ENCODE measurements at regions not wholly inside any gene's neighbourhood (a gene's known extent, or its start where the extent isn't known, plus 50 kb on each side); places are given as distances from the start of the nearest gene placed in this dataset.

DNA sequence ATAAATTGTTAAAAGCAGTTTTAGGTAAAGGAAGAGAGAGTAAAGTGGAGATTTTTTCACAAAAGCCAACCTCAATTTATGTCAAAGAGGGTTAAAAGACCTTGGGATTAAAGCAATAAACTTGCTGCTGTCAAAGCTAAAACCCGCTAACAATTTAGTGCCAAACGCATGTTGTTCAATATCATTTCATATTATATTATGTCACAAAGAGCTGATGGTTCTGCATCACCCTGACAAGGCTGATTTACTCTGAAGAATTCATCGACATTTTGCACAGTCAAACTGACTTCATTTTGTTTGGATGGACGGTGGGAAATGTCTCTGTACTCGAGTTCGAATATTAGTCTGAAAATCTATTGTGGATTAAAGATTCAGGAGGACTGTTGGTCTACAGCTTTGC is 315.8 kb upstream of the TSHZ3 start:
- no peak overlapping the region for H3K4me3 ChIP-seq (ENCODE audit: low read length)
- no peaks in the 10 kb centered on the region for H3K79me2 ChIP-seq (ENCODE audit: low read length)
- H3K27me3 ChIP-seq (ENCODE audit: low read length): no peaks in the 10 kb centered on the region
- no peak overlapping the region for H3K9ac ChIP-seq (ENCODE audit: low read length)
- no peaks in the 10 kb centered on the region for H4K20me1 ChIP-seq (ENCODE audit: insufficient read depth, low read depth, low read length)
- H2AFZ ChIP-seq (ENCODE audit: low read length): no peak overlapping the region
- H3K9me3 ChIP-seq (ENCODE audit: low read length): no peaks in the 10 kb centered on the region
- H3K4me1 ChIP-seq (ENCODE audit: low read length): peaks cover 9% of the 10 kb centered on the region
- no peak for DNase-seq
- H3K36me3 ChIP-seq (ENCODE audit: insufficient read depth, low read length): no peaks in the 10 kb centered on the region
- H3K9me2 ChIP-seq (replicated peaks; ENCODE audit: insufficient read depth, low read length): no peaks in the 10 kb centered on the region
- no peak overlapping the region for H3K27ac ChIP-seq (ENCODE audit: low read length)
- no peak overlapping the region for H3K4me2 ChIP-seq (ENCODE audit: low read depth, low read length, poor library complexity, severe bottlenecking)

DNA sequence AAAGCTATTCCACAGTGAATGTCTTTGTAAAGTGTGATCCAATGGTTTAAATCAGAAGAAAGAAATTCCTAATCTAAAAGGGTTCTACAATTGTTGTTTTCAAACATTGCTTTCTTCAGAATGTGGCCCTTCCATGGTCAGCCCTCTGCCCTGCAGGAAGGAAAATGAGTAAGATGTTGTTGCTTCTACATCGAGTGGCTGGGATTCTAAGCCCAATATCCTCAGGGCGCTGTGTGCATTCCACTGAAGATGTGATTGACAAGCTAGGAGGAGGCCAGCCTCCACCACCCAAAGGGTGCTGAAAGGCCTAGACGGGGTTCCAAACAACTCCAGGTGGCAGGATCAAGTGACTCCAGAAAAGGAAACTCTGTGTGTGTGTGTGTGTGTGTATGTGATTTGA is 316.9 kb upstream of the TSHZ3 start:
- no peaks in the 10 kb centered on the region for H3K27me3 ChIP-seq (ENCODE audit: low read length)
- no peaks in the 10 kb centered on the region for H3K79me2 ChIP-seq (ENCODE audit: low read length)
- no peaks in the 10 kb centered on the region for H4K20me1 ChIP-seq (ENCODE audit: insufficient read depth, low read depth, low read length)
- no peaks in the 10 kb centered on the region for H3K9me3 ChIP-seq (ENCODE audit: low read length)
- no peak overlapping the region for H3K9ac ChIP-seq (ENCODE audit: low read length)
- no peak overlapping the region for H3K4me2 ChIP-seq (ENCODE audit: low read depth, low read length, poor library complexity, severe bottlenecking)
- H3K27ac ChIP-seq (ENCODE audit: low read length): no peak overlapping the region
- H3K4me1 ChIP-seq (ENCODE audit: low read length): peaks cover 4% of the 10 kb centered on the region; the same call in 1 of the 2 replicates
- no peaks in the 10 kb centered on the region for H3K36me3 ChIP-seq (ENCODE audit: insufficient read depth, low read length)
- DNase-seq: no peak
- H2AFZ ChIP-seq (ENCODE audit: low read length): no peak overlapping the region
- H3K4me3 ChIP-seq (ENCODE audit: low read length): no peak overlapping the region
- no peaks in the 10 kb centered on the region for H3K9me2 ChIP-seq (replicated peaks; ENCODE audit: insufficient read depth, low read length)

DNA sequence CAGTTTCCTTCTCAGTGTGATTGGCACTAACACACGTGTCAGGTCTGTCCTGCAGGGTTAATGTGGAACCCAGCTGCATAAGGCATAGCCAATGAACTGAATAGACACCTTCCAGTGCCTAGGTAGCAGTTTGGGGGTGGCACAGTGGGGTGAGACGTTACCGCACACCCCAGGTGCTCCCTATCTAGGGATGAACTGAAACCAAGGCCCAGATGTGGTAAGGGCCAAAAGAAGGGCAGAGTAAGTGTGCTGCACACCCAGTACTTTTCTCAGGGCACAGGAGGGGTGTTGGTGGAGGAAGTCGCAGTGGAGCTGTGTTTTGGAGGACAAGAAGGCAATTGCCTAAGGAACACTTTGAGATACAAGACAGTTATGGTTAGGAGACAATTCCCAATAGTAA is 317.9 kb upstream of the TSHZ3 start:
- Histone ChIP-seq H3K4me3 (ENCODE audit: low read length) (no peak overlapping the region), H3K36me3 (ENCODE audit: insufficient read depth, low read length) (no peaks in the 10 kb centered on the region), H3K9ac (ENCODE audit: low read length) (no peak overlapping the region), H3K79me2 (ENCODE audit: low read length) (no peaks in the 10 kb centered on the region), H3K4me1 (ENCODE audit: low read length) (no peaks in the 10 kb centered on the region), H3K27me3 (ENCODE audit: low read length) (no peaks in the 10 kb centered on the region), H4K20me1 (ENCODE audit: insufficient read depth, low read depth, low read length) (no peaks in the 10 kb centered on the region), H3K4me2 (ENCODE audit: low read depth, low read length, poor library complexity, severe bottlenecking) (no peak overlapping the region), H2AFZ (ENCODE audit: low read length) (no peak overlapping the region), H3K9me2 (replicated peaks; ENCODE audit: insufficient read depth, low read length) (no peaks in the 10 kb centered on the region), H3K27ac (ENCODE audit: low read length) (no peak overlapping the region), H3K9me3 (ENCODE audit: low read length) (no peaks in the 10 kb centered on the region)
- DNase-seq: no peak

DNA sequence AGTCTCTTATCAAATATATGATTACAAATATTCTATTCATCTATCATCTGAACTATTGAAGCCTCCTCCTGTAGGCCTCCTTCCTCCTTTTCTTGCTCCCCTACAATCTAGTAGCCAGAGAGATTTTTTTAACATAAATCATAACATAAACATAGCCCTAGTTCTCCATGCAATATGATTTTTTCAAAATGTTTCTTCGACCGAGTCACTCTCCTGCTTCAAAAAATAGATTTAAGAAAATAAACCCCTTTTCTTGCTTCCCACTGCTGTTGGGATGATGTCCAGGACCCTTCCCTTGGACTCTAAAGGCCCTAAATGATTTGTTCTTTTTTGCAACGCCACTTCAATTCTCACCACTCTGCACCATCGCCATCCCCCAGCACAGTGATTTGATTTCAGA is 319.7 kb upstream of the TSHZ3 start:
- H3K9me3 ChIP-seq (ENCODE audit: low read length): no peaks in the 10 kb centered on the region
- no peak for DNase-seq
- H3K9me2 ChIP-seq (replicated peaks; ENCODE audit: insufficient read depth, low read length): no peaks in the 10 kb centered on the region
- H3K27me3 ChIP-seq (ENCODE audit: low read length): no peaks in the 10 kb centered on the region
- H3K36me3 ChIP-seq (ENCODE audit: insufficient read depth, low read length): no peaks in the 10 kb centered on the region
- H3K9ac ChIP-seq (ENCODE audit: low read length): no peak overlapping the region
- no peaks in the 10 kb centered on the region for H3K79me2 ChIP-seq (ENCODE audit: low read length)
- H3K27ac ChIP-seq (ENCODE audit: low read length): no peak overlapping the region
- no peaks in the 10 kb centered on the region for H4K20me1 ChIP-seq (ENCODE audit: insufficient read depth, low read depth, low read length)
- H3K4me3 ChIP-seq (ENCODE audit: low read length): no peak overlapping the region
- H3K4me1 ChIP-seq (ENCODE audit: low read length): no peaks in the 10 kb centered on the region
- no peak overlapping the region for H2AFZ ChIP-seq (ENCODE audit: low read length)
- no peak overlapping the region for H3K4me2 ChIP-seq (ENCODE audit: low read depth, low read length, poor library complexity, severe bottlenecking)

DNA sequence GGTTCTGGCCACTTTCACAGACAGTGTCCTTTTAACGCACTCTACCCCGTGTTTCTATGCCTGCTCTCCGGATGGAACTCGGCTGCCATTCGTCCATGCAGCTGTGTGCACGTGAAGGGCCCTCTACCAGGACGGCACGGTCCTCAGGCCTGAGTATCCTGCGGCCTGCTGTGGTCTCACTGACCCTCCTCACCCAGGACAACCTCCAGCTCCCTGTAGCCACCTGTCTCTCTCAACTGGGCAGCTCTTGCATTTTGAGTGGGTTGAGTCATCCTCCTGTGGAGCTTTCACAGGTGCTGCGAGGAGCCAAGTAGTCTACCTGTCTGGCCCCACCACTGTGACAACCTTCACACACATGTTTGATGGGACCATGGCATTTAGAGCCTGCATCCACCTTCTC is 321.7 kb upstream of the TSHZ3 start:
- H3K9me3 ChIP-seq (ENCODE audit: low read length): no peaks in the 10 kb centered on the region
- H3K9me2 ChIP-seq (replicated peaks; ENCODE audit: insufficient read depth, low read length): no peaks in the 10 kb centered on the region
- H3K27ac ChIP-seq (ENCODE audit: low read length): no peak overlapping the region
- H3K4me3 ChIP-seq (ENCODE audit: low read length): no peak overlapping the region
- no peaks in the 10 kb centered on the region for H3K27me3 ChIP-seq (ENCODE audit: low read length)
- no peak overlapping the region for H2AFZ ChIP-seq (ENCODE audit: low read length)
- H3K4me2 ChIP-seq (ENCODE audit: low read depth, low read length, poor library complexity, severe bottlenecking): no peak overlapping the region
- no peaks in the 10 kb centered on the region for H4K20me1 ChIP-seq (ENCODE audit: insufficient read depth, low read depth, low read length)
- no peaks in the 10 kb centered on the region for H3K79me2 ChIP-seq (ENCODE audit: low read length)
- no peaks in the 10 kb centered on the region for H3K4me1 ChIP-seq (ENCODE audit: low read length)
- H3K9ac ChIP-seq (ENCODE audit: low read length): no peak overlapping the region
- no peaks in the 10 kb centered on the region for H3K36me3 ChIP-seq (ENCODE audit: insufficient read depth, low read length)
- no peak for DNase-seq

DNA sequence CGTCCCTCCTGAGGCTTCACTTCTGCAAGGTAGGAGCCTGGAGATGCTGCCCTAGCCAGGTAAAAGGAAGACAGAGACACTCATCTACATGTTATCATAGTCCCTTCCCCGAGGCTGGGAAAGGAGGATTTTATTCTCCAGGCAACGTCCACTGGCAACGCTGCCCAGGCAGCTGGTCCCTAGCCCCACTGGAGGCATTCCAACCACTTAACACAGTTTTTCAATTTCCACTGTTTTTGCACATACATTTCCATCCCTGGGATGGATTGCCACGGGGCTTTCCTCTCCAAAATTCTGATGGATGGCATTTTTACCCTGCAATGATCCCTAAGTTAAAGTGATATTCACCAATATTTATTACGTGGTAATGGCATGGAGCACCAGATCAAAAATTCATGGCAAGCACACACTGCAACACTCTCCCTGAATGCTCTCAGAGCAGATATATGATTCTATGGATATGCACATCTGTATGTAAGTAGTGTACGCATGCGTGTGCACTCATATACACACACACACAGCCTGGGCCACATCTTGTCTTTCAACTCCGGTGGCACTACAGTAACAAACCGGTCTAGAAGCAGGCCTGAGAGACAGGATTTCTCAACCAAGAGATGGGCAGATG is 322.3 kb upstream of the TSHZ3 start:
- Histone ChIP-seq H3K27me3 (ENCODE audit: low read length) (no peaks in the 10 kb centered on the region), H3K9me3 (ENCODE audit: low read length) (no peaks in the 10 kb centered on the region), H3K9ac (ENCODE audit: low read length) (no peak overlapping the region), H3K9me2 (replicated peaks; ENCODE audit: insufficient read depth, low read length) (no peaks in the 10 kb centered on the region), H3K27ac (ENCODE audit: low read length) (no peak overlapping the region), H3K4me2 (ENCODE audit: low read depth, low read length, poor library complexity, severe bottlenecking) (no peak overlapping the region), H3K4me1 (ENCODE audit: low read length) (no peaks in the 10 kb centered on the region), H4K20me1 (ENCODE audit: insufficient read depth, low read depth, low read length) (no peaks in the 10 kb centered on the region), H3K79me2 (ENCODE audit: low read length) (no peaks in the 10 kb centered on the region), H2AFZ (ENCODE audit: low read length) (no peak overlapping the region), H3K4me3 (ENCODE audit: low read length) (no peak overlapping the region), H3K36me3 (ENCODE audit: insufficient read depth, low read length) (no peaks in the 10 kb centered on the region)
- DNase-seq: no peak

DNA sequence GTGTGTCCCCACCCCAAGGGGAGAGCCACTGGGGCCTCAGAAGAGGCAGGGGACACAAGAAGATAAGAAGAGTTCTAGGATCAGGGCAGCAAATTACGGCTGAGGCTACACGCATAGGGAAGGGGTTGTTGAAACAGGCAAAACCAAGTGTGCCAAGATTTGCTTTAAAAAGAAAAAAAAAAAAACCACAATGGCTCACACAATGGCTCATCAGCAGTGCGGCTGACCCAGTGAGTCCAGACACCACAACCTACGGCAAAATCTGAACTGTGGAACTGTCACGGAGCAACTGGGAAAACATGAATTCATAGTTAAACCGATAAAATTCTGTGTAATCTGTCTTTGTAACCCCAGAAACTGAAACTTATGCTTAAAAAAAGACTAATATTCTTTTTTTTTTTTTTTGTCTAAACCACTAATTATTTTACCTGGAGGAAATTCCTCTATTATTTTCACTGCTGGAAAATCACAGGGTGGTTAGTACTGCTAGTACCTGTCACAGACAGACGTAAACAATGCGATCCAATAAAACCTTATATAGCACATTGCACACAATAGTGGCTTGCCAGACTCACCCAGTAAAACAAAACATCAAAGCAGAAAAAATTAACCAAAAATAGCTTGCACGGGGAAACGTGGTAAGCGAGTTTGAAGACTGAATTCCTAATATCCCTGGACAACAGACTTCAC is 325.4 kb upstream of the TSHZ3 start:
- no peaks in the 10 kb centered on the region for H4K20me1 ChIP-seq (ENCODE audit: insufficient read depth, low read depth, low read length)
- no peak overlapping the region for H3K27ac ChIP-seq (ENCODE audit: low read length)
- DNase-seq: no peak
- no peaks in the 10 kb centered on the region for H3K9me3 ChIP-seq (ENCODE audit: low read length)
- H3K4me3 ChIP-seq (ENCODE audit: low read length): no peak overlapping the region
- H3K79me2 ChIP-seq (ENCODE audit: low read length): no peaks in the 10 kb centered on the region
- no peaks in the 10 kb centered on the region for H3K27me3 ChIP-seq (ENCODE audit: low read length)
- no peaks in the 10 kb centered on the region for H3K36me3 ChIP-seq (ENCODE audit: insufficient read depth, low read length)
- H3K4me1 ChIP-seq (ENCODE audit: low read length): no peaks in the 10 kb centered on the region
- H3K4me2 ChIP-seq (ENCODE audit: low read depth, low read length, poor library complexity, severe bottlenecking): no peak overlapping the region
- no peaks in the 10 kb centered on the region for H3K9me2 ChIP-seq (replicated peaks; ENCODE audit: insufficient read depth, low read length)
- no peak overlapping the region for H2AFZ ChIP-seq (ENCODE audit: low read length)
- no peak overlapping the region for H3K9ac ChIP-seq (ENCODE audit: low read length)

DNA sequence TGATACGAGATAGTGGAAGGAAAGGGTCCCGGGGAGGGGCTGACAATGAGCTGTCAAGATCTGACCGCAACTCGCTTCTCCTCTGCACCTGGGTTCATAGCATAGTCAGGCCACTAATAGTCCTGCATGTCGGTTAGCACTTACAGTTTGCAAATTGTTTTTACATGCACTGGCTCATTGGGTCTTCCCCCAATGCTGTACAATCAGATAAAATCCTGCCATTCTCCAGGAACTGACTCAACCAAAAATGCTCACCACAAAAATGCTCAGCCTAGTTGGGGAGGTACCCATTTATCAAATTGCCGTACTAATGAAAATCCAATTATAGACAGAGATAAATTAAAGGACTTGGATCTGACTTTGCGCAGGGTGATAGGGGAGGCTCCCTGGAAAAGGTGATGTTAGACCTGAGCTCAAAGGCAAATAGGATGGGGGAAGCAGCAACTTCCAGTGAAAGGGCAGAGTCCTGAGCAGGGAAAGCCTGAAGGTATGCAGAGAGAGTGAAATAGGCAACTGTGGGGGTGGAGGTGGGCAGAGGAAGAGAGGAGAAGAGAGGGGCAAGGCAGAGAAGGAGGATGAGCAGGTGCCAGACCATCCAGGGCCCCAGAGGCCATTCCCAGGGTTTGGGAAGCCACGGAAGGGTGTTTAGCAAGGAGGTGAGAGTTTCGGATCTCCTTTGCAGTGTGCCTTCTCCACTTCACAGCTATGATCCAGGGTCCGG is 326.1 kb upstream of the TSHZ3 start:
- Histone ChIP-seq H2AFZ (ENCODE audit: low read length) (no peak overlapping the region), H3K27me3 (ENCODE audit: low read length) (no peaks in the 10 kb centered on the region), H3K9me2 (replicated peaks; ENCODE audit: insufficient read depth, low read length) (no peaks in the 10 kb centered on the region), H3K4me3 (ENCODE audit: low read length) (no peak overlapping the region), H3K9ac (ENCODE audit: low read length) (no peak overlapping the region), H3K36me3 (ENCODE audit: insufficient read depth, low read length) (no peaks in the 10 kb centered on the region), H3K4me2 (ENCODE audit: low read depth, low read length, poor library complexity, severe bottlenecking) (no peak overlapping the region), H3K27ac (ENCODE audit: low read length) (no peak overlapping the region), H3K9me3 (ENCODE audit: low read length) (no peaks in the 10 kb centered on the region), H3K4me1 (ENCODE audit: low read length) (no peaks in the 10 kb centered on the region), H3K79me2 (ENCODE audit: low read length) (no peaks in the 10 kb centered on the region), H4K20me1 (ENCODE audit: insufficient read depth, low read depth, low read length) (no peaks in the 10 kb centered on the region)
- DNase-seq: no peak
